ENCODE measurements at regions not wholly inside any gene's neighbourhood (a gene's known extent, or its start where the extent isn't known, plus 50 kb on each side); places are given as distances from the start of the nearest gene placed in this dataset.

DNA sequence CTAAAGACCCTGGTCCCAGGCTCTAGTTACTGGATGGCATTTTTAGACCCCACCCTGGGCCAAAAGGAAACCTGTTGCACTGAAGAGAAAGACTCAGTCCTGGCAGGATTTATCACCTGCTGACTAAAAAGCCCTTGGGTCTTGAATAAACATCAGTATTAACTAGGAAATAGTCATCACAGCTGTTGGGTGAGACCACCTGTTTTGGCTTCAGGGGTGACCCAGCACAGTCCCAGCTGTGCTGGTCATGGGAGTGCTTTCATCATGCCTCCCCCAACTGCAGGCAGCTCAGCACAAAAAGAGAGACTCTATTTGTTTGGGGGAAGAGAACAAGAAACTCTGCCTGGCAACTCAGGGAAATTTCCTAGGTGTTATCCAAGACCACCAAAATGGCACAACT, 903.2 kb downstream of the C4orf33 start:
- TF ChIP-seq POLR2A (IDR thresholded peaks at IDR 0.05) (no peak), POLR2AphosphoS5 (IDR thresholded peaks at IDR 0.05) (no peak)
- TF ChIP-seq, protein P1, sequence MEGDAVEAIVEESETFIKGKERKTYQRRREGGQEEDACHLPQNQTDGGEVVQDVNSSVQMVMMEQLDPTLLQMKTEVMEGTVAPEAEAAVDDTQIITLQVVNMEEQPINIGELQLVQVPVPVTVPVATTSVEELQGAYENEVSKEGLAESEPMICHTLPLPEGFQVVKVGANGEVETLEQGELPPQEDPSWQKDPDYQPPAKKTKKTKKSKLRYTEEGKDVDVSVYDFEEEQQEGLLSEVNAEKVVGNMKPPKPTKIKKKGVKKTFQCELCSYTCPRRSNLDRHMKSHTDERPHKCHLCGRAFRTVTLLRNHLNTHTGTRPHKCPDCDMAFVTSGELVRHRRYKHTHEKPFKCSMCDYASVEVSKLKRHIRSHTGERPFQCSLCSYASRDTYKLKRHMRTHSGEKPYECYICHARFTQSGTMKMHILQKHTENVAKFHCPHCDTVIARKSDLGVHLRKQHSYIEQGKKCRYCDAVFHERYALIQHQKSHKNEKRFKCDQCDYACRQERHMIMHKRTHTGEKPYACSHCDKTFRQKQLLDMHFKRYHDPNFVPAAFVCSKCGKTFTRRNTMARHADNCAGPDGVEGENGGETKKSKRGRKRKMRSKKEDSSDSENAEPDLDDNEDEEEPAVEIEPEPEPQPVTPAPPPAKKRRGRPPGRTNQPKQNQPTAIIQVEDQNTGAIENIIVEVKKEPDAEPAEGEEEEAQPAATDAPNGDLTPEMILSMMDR (IDR thresholded peaks at IDR 0.05): no peak

All from gastroesophageal sphincter (tissue), 3 donors.